LNCAP (cell line): ENCODE measurements at regions not wholly inside any gene's neighbourhood (a gene's known extent, or its start where the extent isn't known, plus 50 kb on each side); places are given as distances from the start of the nearest gene placed in this dataset.

ENCODE experiments used
- CTCF ChIP-seq: fragments of 450-650 bp; IDR thresholded peaks from 2 replicates; pipeline ENCODE4 v1.5.1; 2017; ENCODE audit warnings: mild to moderate bottlenecking

- TF ChIP-seq CTCF, result no peak
These were observed 120.9 kb downstream of the OLIG3 start for GRCh38 chr6:137373296-137373695.

GRCh38 chr6:137372532-137372931, 121.7 kb downstream of the OLIG3 start:
- TF ChIP-seq CTCF, result no peak

- TF ChIP-seq CTCF, result no peak
These were observed 122.6 kb downstream of the OLIG3 start for GRCh38 chr6:137371634-137372016.

- 0 out of 2 replicates have a peak, but pooled peaks have one; percentile 14 for TF ChIP-seq CTCF
These were observed 123.1 kb downstream of the OLIG3 start for GRCh38 chr6:137370871-137371633.

- no peak for TF ChIP-seq CTCF
These were observed 125.1 kb downstream of the OLIG3 start for GRCh38 chr6:137369136-137369535.

- no peak for TF ChIP-seq CTCF
These were observed 128.3 kb downstream of the OLIG3 start for GRCh38 chr6:137365707-137366437.

- TF ChIP-seq CTCF, result no peak
These were observed 130.4 kb downstream of the OLIG3 start for GRCh38 chr6:137363805-137364138.
